MCF 10A (cell line): ENCODE measurements at regions not wholly inside any gene's neighbourhood (a gene's known extent, or its start where the extent isn't known, plus 50 kb on each side); places are given as distances from the start of the nearest gene placed in this dataset.
"Not testable (repeated sequence)": the region's sequence is repeated elsewhere in the genome, so short reads cannot be mapped to it uniquely, and the experiment has no call there.

Experiments used
- BruUV-seq: library from RNA; stranded (reverse); fragments of 400-500 nt; replicated peaks from 2 replicates; lab custom pipeline; 2021; lab: Mats Ljungman, UMichigan
- CTCF ChIA-PET: fragments of 300-600 bp; sonication (Branson Sonifier 250); formaldehyde crosslinking; extraction: SDS; loops from one replicate; lab custom pipeline; 2021; ENCODE audit warnings: antibody characterized with exemption, inconsistent platforms; lab: Yijun Ruan, JAX
- POLR2A ChIA-PET: fragments of 300-600, 350-650 bp; sonication (Branson Sonifier 250); formaldehyde crosslinking; extraction: SDS; loops from one replicate; lab custom pipeline; 2020; ENCODE audit warnings: antibody characterized with exemption, inconsistent platforms; lab: Yijun Ruan, JAX
- DNase-seq: peaks from one replicate; pipeline ENCODE4 v3.0.0-alpha.2; 2018; ENCODE audit not compliant: unreplicated experiment
- H3K27ac Mint-ChIP-seq: one replicate; pipeline ENCODE4 v1.8.0; 2022; ENCODE audit warnings: mild to moderate bottlenecking, low read depth, mixed read lengths; ENCODE audit not compliant: unreplicated experiment
- H3K27me3 Mint-ChIP-seq: one replicate; pipeline ENCODE4 v1.8.0; 2022; ENCODE audit warnings: mixed read lengths; ENCODE audit not compliant: insufficient read depth, unreplicated experiment
- H3K36me3 Mint-ChIP-seq: one replicate; pipeline ENCODE4 v1.8.0; 2022; ENCODE audit warnings: mild to moderate bottlenecking, moderate library complexity, mixed read lengths; ENCODE audit not compliant: insufficient read depth, unreplicated experiment
- H3K4me1 Mint-ChIP-seq: one replicate; pipeline ENCODE4 v1.8.0; 2022; ENCODE audit warnings: mixed read lengths; ENCODE audit not compliant: insufficient read depth, unreplicated experiment
- H3K4me3 Mint-ChIP-seq: one replicate; pipeline ENCODE4 v1.8.0; 2022; ENCODE audit warnings: mild to moderate bottlenecking, moderate library complexity, mixed read lengths; ENCODE audit not compliant: unreplicated experiment
- H3K9me3 Mint-ChIP-seq: one replicate; pipeline ENCODE4 v1.8.0; 2022; ENCODE audit warnings: mixed read lengths; ENCODE audit not compliant: unreplicated experiment
- intact Hi-C: fragments of 100-400 bp; cut with micrococcal nuclease; formaldehyde crosslinking; loops from 2 replicates; pipeline ENCODE4 v1.14.1; 2022
- TF ChIP-seq, protein P1 (sequence below): fragments of 200-600 bp; IDR thresholded peaks from one replicate; pipeline ENCODE4 v1.8.0; 2022; ENCODE audit warnings: antibody characterized with exemption, mild to moderate bottlenecking; ENCODE audit not compliant: unreplicated experiment

- Mint-ChIP-seq H3K27me3 (peaks cover 48% of the 10 kb centered on the region), H3K9me3 (no peaks in the 10 kb centered on the region), H3K4me1 (no peaks in the 10 kb centered on the region), H3K4me3 (no peak overlapping the region), H3K36me3 (no peaks in the 10 kb centered on the region), H3K27ac (no peak overlapping the region)
- intact Hi-C loops: no loop called here
- TF ChIP-seq, protein P1, sequence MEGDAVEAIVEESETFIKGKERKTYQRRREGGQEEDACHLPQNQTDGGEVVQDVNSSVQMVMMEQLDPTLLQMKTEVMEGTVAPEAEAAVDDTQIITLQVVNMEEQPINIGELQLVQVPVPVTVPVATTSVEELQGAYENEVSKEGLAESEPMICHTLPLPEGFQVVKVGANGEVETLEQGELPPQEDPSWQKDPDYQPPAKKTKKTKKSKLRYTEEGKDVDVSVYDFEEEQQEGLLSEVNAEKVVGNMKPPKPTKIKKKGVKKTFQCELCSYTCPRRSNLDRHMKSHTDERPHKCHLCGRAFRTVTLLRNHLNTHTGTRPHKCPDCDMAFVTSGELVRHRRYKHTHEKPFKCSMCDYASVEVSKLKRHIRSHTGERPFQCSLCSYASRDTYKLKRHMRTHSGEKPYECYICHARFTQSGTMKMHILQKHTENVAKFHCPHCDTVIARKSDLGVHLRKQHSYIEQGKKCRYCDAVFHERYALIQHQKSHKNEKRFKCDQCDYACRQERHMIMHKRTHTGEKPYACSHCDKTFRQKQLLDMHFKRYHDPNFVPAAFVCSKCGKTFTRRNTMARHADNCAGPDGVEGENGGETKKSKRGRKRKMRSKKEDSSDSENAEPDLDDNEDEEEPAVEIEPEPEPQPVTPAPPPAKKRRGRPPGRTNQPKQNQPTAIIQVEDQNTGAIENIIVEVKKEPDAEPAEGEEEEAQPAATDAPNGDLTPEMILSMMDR: no peak
- no TSS peak for BruUV-seq
- no peak for DNase-seq
- ChIA-PET CTCF (interaction anchor here (0.7 to 0.9 kb wide), 2 partner anchors 10 to 36 kb away, joined by 3 to 5 read pairs; no protein-coding TSS in a partner anchor), POLR2A (no interaction called here)
Observed at GRCh38 chr5:86689103-86689729, 71.5 kb downstream of the COX7C start.

DNA sequence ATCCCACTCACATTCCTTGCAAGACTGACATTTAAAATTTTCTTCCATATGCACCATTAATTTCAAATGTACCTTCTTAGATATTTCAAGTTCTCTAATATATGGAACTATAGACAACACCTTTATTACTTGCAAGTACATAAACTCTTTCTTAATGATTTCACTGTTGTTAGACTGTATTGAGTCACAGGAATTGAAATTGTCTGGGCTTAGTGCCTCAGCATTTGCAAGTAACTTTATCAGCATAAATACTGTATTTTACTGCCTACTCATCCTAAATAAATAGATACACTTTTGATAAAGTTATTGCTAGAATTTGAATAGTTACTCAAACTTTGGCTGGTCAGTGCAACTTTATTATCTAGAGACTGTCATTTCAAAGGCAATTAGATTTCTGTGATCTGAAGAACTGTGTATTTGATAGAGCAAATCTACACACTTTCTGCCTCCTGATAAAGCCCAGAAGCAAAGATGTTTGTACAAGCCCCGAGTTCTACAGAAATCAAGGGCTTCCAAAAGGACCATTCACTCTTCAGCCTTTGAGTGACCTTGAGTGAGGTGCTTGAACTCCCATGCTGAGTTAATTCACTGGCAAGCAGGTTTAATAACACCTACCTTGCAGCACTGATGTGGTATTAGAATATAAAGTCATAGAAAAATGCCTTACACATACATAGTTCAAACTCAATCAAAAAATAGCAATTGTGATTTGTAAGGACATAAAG lies 91.6 kb downstream of the COX7C start:
- Mint-ChIP-seq H3K27ac (no peak overlapping the region), H3K9me3 (no peaks in the 10 kb centered on the region), H3K4me1 (no peaks in the 10 kb centered on the region), H3K27me3 (peaks cover 51% of the 10 kb centered on the region), H3K36me3 (no peaks in the 10 kb centered on the region), H3K4me3 (no peak overlapping the region)
- POLR2A ChIA-PET: no interaction called here
- CTCF ChIA-PET: no interaction called here
- TF ChIP-seq, protein P1: no peak
- intact Hi-C loops: no loop called here
- BruUV-seq: no TSS peak
- no peak for DNase-seq

GRCh38 chr5:86716121-86716520 lies 98.4 kb downstream of the COX7C start:
- Mint-ChIP-seq H3K4me1 (no peaks in the 10 kb centered on the region), H3K9me3 (no peaks in the 10 kb centered on the region), H3K36me3 (no peaks in the 10 kb centered on the region), H3K27me3 (peaks cover 35% of the 10 kb centered on the region), H3K27ac (no peak overlapping the region), H3K4me3 (no peak overlapping the region)
- intact Hi-C loops: no loop called here
- no TSS peak for BruUV-seq
- TF ChIP-seq, protein P1: no peak
- POLR2A ChIA-PET: no interaction called here
- CTCF ChIA-PET: no interaction called here
- no peak for DNase-seq

GRCh38 chr5:86731319-86732117 lies 113.8 kb downstream of the COX7C start:
- DNase-seq, H3K27ac Mint-ChIP-seq, CTCF ChIA-PET, H3K27me3 Mint-ChIP-seq, intact Hi-C loops, H3K4me3 Mint-ChIP-seq, BruUV-seq, H3K9me3 Mint-ChIP-seq, H3K36me3 Mint-ChIP-seq, H3K4me1 Mint-ChIP-seq, POLR2A ChIA-PET: not testable (repeated sequence)
